B cell (primary cell): ENCODE measurements at regions not wholly inside any gene's neighbourhood (a gene's known extent, or its start where the extent isn't known, plus 50 kb on each side); places are given as distances from the start of the nearest gene placed in this dataset.

ENCODE experiments used
- ATAC-seq: fragments of 200-7000 bp; cut with Tn5 transposase; one replicate; pipeline ENCODE4 v1.10.0; 2021; ENCODE audit warnings: low read depth, mild to moderate bottlenecking, moderate number of reproducible peaks, moderate library complexity
- CTCF ChIA-PET: fragments of 350-600 bp; sonication (Branson Sonifier 250); formaldehyde crosslinking; loops from one replicate; lab custom pipeline; 2021; ENCODE audit warnings: antibody characterized with exemption, inconsistent platforms; lab: Charles Lee
- POLR2A ChIA-PET: fragments of 350-600 bp; sonication (Branson Sonifier 250); formaldehyde crosslinking; loops from one replicate; lab custom pipeline; 2021; ENCODE audit warnings: antibody characterized with exemption; lab: Charles Lee
- DNase-seq: peaks from one replicate; pipeline ENCODE4 v3.0.0; 2013
- H2AFZ ChIP-seq: 2 replicates; pipeline ENCODE4 v1.6.1; 2012; ENCODE audit warnings: mild to moderate bottlenecking, low read depth, low read length; ENCODE audit not compliant: insufficient read depth, poor library complexity, severe bottlenecking
- H3K27ac ChIP-seq, 2 donors: 1 replicate in 1 of 2; 2 replicates in 1 of 2; pipeline ENCODE4 v1.5.1; 2012 to 2013; ENCODE audit warnings: low read length in 2 of 2, mild to moderate bottlenecking in 2 of 2, moderate library complexity in 1 of 2
- H3K27me3 ChIP-seq, 4 experiments: fragments of 200-600 bp in 1 of 4; sonication (generic) in 1 of 4; replicated peaks in 1 of 4; 1 replicate in 2 of 4; 2 replicates in 2 of 4; pipeline versions ENCODE4 v1.6.1 to v1.7.0; 2013 to 2016; ENCODE audit warnings: low read length in 3 of 4, mild to moderate bottlenecking in 2 of 4, mixed read lengths in 1 of 4, moderate library complexity in 1 of 4; ENCODE audit not compliant: insufficient read depth in 4 of 4, control insufficient read depth in 3 of 4; ENCODE audit errors: control extremely low read depth in 1 of 4
- H3K36me3 ChIP-seq, 2 experiments: replicated peaks in 1 of 2; 1 replicate in 1 of 2; 2 replicates in 1 of 2; pipeline versions ENCODE4 v1.6.1 to v1.7.1; 2013; ENCODE audit warnings: low read length in 1 of 2; ENCODE audit not compliant: insufficient read depth in 2 of 2, control insufficient read depth in 1 of 2; ENCODE audit errors: control extremely low read depth in 1 of 2, extremely low read depth in 1 of 2
- H3K4me1 ChIP-seq, 2 donors: fragments of 200-600 bp in 1 of 2; sonication (generic) in 1 of 2; 1 replicate in 1 of 2; 2 replicates in 1 of 2; pipeline versions ENCODE4 v1.5.1 to v1.6.1; 2013 to 2017; ENCODE audit warnings: low read length in 2 of 2; ENCODE audit not compliant: control insufficient read depth in 2 of 2, insufficient read depth in 2 of 2
- H3K4me2 ChIP-seq: replicated peaks from 2 replicates; pipeline ENCODE3; 2012; ENCODE audit warnings: mild to moderate bottlenecking, low read depth, low read length; ENCODE audit not compliant: poor library complexity, severe bottlenecking
- H3K4me3 ChIP-seq, 5 experiments: fragments of 200-600 bp in 1 of 5; sonication (generic) in 1 of 5; 1 replicate in 3 of 5; 2 replicates in 2 of 5; pipeline versions ENCODE4 v1.5.1 to v1.7.0; 2011 to 2016; ENCODE audit warnings: low read length in 4 of 5, mild to moderate bottlenecking in 4 of 5, low read depth in 2 of 5, control low read depth in 1 of 5, moderate library complexity in 1 of 5; ENCODE audit not compliant: insufficient read depth in 1 of 5; ENCODE audit errors: control extremely low read depth in 1 of 5, extremely low read depth in 1 of 5
- H3K79me2 ChIP-seq: fragments of 200-600 bp; sonication (generic); one replicate; pipeline ENCODE4 v1.6.0; 2016; ENCODE audit warnings: low read length; ENCODE audit not compliant: control insufficient read depth, insufficient read depth
- H3K9ac ChIP-seq: fragments of 200-600 bp; sonication (generic); 2 replicates; pipeline ENCODE4 v1.6.1; 2017; ENCODE audit warnings: mild to moderate bottlenecking, low read length, moderate library complexity
- H3K9me3 ChIP-seq, 3 donors: one replicate each; pipeline versions ENCODE4 v1.6.1 to v1.7.1; 2013; ENCODE audit warnings: low read length in 2 of 3; ENCODE audit not compliant: control insufficient read depth in 2 of 3, insufficient read depth in 1 of 3; ENCODE audit errors: control extremely low read depth in 1 of 3
- H4K20me1 ChIP-seq: 2 replicates; pipeline ENCODE4 v1.6.0; 2012; ENCODE audit warnings: mild to moderate bottlenecking, low read length; ENCODE audit not compliant: insufficient read depth, control insufficient read depth, poor library complexity, severe bottlenecking
- H3K27ac Mint-ChIP-seq: one replicate; pipeline ENCODE4 v1.8.0; 2021; ENCODE audit warnings: mixed read lengths
- H3K27me3 Mint-ChIP-seq: one replicate; pipeline ENCODE4 v1.8.0; 2021; ENCODE audit warnings: mixed read lengths
- H3K4me1 Mint-ChIP-seq: one replicate; pipeline ENCODE4 v1.8.0; 2021; ENCODE audit warnings: mixed read lengths
- H3K4me3 Mint-ChIP-seq: one replicate; pipeline ENCODE4 v1.8.0; 2021; ENCODE audit warnings: mixed read lengths
- H3K9me3 Mint-ChIP-seq: one replicate; pipeline ENCODE4 v1.8.0; 2022; ENCODE audit warnings: mixed read lengths; ENCODE audit not compliant: insufficient read depth
- CTCF ChIP-seq: fragments of 200-600 bp; IDR thresholded peaks from one replicate; pipeline ENCODE4 v1.8.0; 2022; ENCODE audit warnings: antibody characterized with exemption, mild to moderate bottlenecking
- EZH2 ChIP-seq: IDR thresholded peaks from 2 replicates; pipeline ENCODE4 v1.6.1; 2012; ENCODE audit warnings: borderline replicate concordance, low read depth, mild to moderate bottlenecking, moderate library complexity, low read length; ENCODE audit not compliant: insufficient read depth, poor library complexity, severe bottlenecking
- WGBS: methylation state at CpG from one replicate; pipeline ENCODE4 v1.1.5; 2013; ENCODE audit warnings: missing lambda C conversion rate; ENCODE audit not compliant: insufficient coverage; 5-methylcytosine and 5-hydroxymethylcytosine counted together
- intact Hi-C: fragments of 100-400 bp; cut with micrococcal nuclease; formaldehyde crosslinking; loops from one replicate; pipeline ENCODE4 v1.10.0; 2022

GRCh38 chr4:32950866-32951265 lies 2230.7 kb downstream of the PCDH7 start:
- Histone ChIP-seq H3K27ac (no peak overlapping the region), H3K27me3 (no peaks in the 10 kb centered on the region), H3K79me2 (no peaks in the 10 kb centered on the region), H3K9ac (no peak overlapping the region), H3K4me2 (no peak overlapping the region), H3K36me3 (no peaks in the 10 kb centered on the region), H2AFZ (no peak overlapping the region), H3K4me1 (no peaks in the 10 kb centered on the region), H3K4me3 (no peak overlapping the region), H3K9me3 (no peaks in the 10 kb centered on the region), H4K20me1 (no peaks in the 10 kb centered on the region)
- Mint-ChIP-seq H3K9me3 (peaks cover 3% of the 10 kb centered on the region), H3K27me3 (no peaks in the 10 kb centered on the region), H3K4me3 (no peak overlapping the region), H3K4me1 (no peaks in the 10 kb centered on the region), H3K27ac (no peak overlapping the region)
- DNase-seq (no peak), ATAC-seq (no peak)
- TF ChIP-seq EZH2 (no peak), CTCF (no peak)
- intact Hi-C loops, result no loop called here
- WGBS, result no CpG with 5 or more reads among the region's 3 CpGs
- CTCF ChIA-PET, result no interaction called here
- POLR2A ChIA-PET, result no interaction called here

- no peak for ATAC-seq
- Mint-ChIP-seq H3K27ac (no peak overlapping the region), H3K4me3 (no peak overlapping the region), H3K9me3 (no peaks in the 10 kb centered on the region), H3K27me3 (no peaks in the 10 kb centered on the region), H3K4me1 (no peaks in the 10 kb centered on the region)
- Histone ChIP-seq H3K79me2 (no peaks in the 10 kb centered on the region), H3K9me3 (no peaks in the 10 kb centered on the region), H3K27me3 (no peaks in the 10 kb centered on the region), H3K27ac (no peak overlapping the region), H3K36me3 (no peaks in the 10 kb centered on the region), H2AFZ (no peak overlapping the region), H3K9ac (no peak overlapping the region), H3K4me1 (no peaks in the 10 kb centered on the region), H3K4me3 (no peak overlapping the region), H3K4me2 (no peak overlapping the region), H4K20me1 (no peaks in the 10 kb centered on the region)
- ChIA-PET POLR2A (no interaction called here), CTCF (no interaction called here)
- TF ChIP-seq EZH2 (no peak), CTCF (no peak)
- DNase-seq, result no peak
- 100% methylated on average over 1 of the region's 2 CpGs for WGBS
- intact Hi-C loops, result no loop called here
These were observed 2238.4 kb downstream of the PCDH7 start for GRCh38 chr4:32958586-32958985.
